HEK293 (cell line): ENCODE measurements at regions not wholly inside any gene's neighbourhood (a gene's known extent, or its start where the extent isn't known, plus 50 kb on each side); places are given as distances from the start of the nearest gene placed in this dataset.
"Not testable (repeated sequence)": the region's sequence is repeated elsewhere in the genome, so short reads cannot be mapped to it uniquely, and the experiment has no call there.

Source experiments
- CTCF ChIP-seq: fragments of 450-650 bp; formaldehyde crosslinking; IDR thresholded peaks from 2 replicates; pipeline ENCODE4 v1.5.1; 2016; ENCODE audit warnings: missing biosample characterization, missing genetic modification characterization
- ELK4 ChIP-seq: IDR thresholded peaks from 2 replicates; pipeline ENCODE4 v1.6.1; 2011; ENCODE audit warnings: mild to moderate bottlenecking, low read depth, low read length, borderline replicate concordance
- SETDB1 ChIP-seq: IDR thresholded peaks from one replicate; pipeline ENCODE4 v1.6.1; 2017; ENCODE audit warnings: mild to moderate bottlenecking, low read length, moderate library complexity, mixed read lengths; ENCODE audit not compliant: insufficient read length
- SP3 ChIP-seq: fragments of 450-650 bp; formaldehyde crosslinking; IDR thresholded peaks from 2 replicates; pipeline ENCODE4 v1.5.1; 2016; ENCODE audit warnings: missing biosample characterization, missing genetic modification characterization
- ZBTB10 ChIP-seq: fragments of 450-650 bp; formaldehyde crosslinking; IDR thresholded peaks from 2 replicates; pipeline ENCODE4 v1.5.1; 2016; ENCODE audit warnings: missing biosample characterization, missing genetic modification characterization
- ZNF701 ChIP-seq: fragments of 450-650 bp; formaldehyde crosslinking; IDR thresholded peaks from 2 replicates; pipeline ENCODE4 v1.5.1; 2016; ENCODE audit warnings: missing biosample characterization, missing genetic modification characterization
- ZNF704 ChIP-seq: fragments of 450-650 bp; formaldehyde crosslinking; IDR thresholded peaks from 2 replicates; pipeline ENCODE4 v1.5.1; 2016; ENCODE audit warnings: missing biosample characterization, missing genetic modification characterization

GRCh38 chr22:10723966-10724365, 4804.0 kb upstream of the OR11H1 start:
- not testable (repeated sequence) for TF ChIP-seq SP3; CTCF (tag by site-specific recombination); ZBTB10 (tag by site-specific recombination); ZNF701 (tag by site-specific recombination); ZNF704 (tag by site-specific recombination); SETDB1; ELK4
